Thoracic aorta (tissue), 2 donors: ENCODE measurements at regions not wholly inside any gene's neighbourhood (a gene's known extent, or its start where the extent isn't known, plus 50 kb on each side); places are given as distances from the start of the nearest gene placed in this dataset.

Experiments used
- ATAC-seq: fragments of 150-250 bp; one replicate; pipeline ENCODE4 v1.8.0; 2017; ENCODE audit warnings: low read depth; ENCODE audit not compliant: insufficient number of reproducible peaks, low FRiP score
- DNase-seq: peaks from one replicate; pipeline ENCODE4 v3.0.0-alpha.2; 2020; ENCODE audit warnings: low spot score
- H3K27ac ChIP-seq, 2 donors: fragments of 200-600 bp; sonication (generic); 1 replicate in 1 of 2; 2 replicates in 1 of 2; pipeline ENCODE4 v1.5.1; 2016; ENCODE audit warnings: mild to moderate bottlenecking in 2 of 2, moderate library complexity in 2 of 2
- H3K27me3 ChIP-seq: fragments of 200-600 bp; sonication (generic); replicated peaks from 2 replicates; pipeline ENCODE4 v1.6.0; 2016; ENCODE audit warnings: mild to moderate bottlenecking; ENCODE audit not compliant: insufficient read depth
- H3K36me3 ChIP-seq: fragments of 200-600 bp; sonication (generic); one replicate; pipeline ENCODE4 v1.5.1; 2016
- H3K4me1 ChIP-seq, 2 donors: fragments of 200-600 bp; sonication (generic); 1 replicate in 1 of 2; 2 replicates in 1 of 2; pipeline versions ENCODE4 v1.5.1 to v1.6.0; 2016; ENCODE audit warnings: low read depth in 2 of 2, mild to moderate bottlenecking in 1 of 2; ENCODE audit not compliant: control insufficient read depth in 1 of 2
- H3K4me3 ChIP-seq: fragments of 200-600 bp; sonication (generic); 2 replicates; pipeline ENCODE4 v1.5.1; 2016; ENCODE audit warnings: mild to moderate bottlenecking
- H3K9me3 ChIP-seq: fragments of 200-600 bp; sonication (generic); 2 replicates; pipeline ENCODE4 v1.5.1; 2016
- CTCF ChIP-seq: fragments of 200-600 bp; sonication (generic); IDR thresholded peaks from one replicate; pipeline ENCODE4 v1.5.1; 2019; ENCODE audit warnings: antibody characterized with exemption

GRCh38 chr1:30318864-30319718, 404.3 kb downstream of the MATN1 start:
- no peak overlapping the region for H3K27ac ChIP-seq
- no peaks in the 10 kb centered on the region for H3K9me3 ChIP-seq
- no peak overlapping the region for H3K4me3 ChIP-seq
- no peaks in the 10 kb centered on the region for H3K4me1 ChIP-seq
- TF ChIP-seq CTCF: no peak
- no peak for ATAC-seq
- H3K27me3 ChIP-seq: no peaks in the 10 kb centered on the region
- no peaks in the 10 kb centered on the region for H3K36me3 ChIP-seq
- no peak for DNase-seq

- H3K27ac ChIP-seq: no peak overlapping the region
- TF ChIP-seq CTCF: no peak
- H3K4me1 ChIP-seq: no peaks in the 10 kb centered on the region
- no peaks in the 10 kb centered on the region for H3K27me3 ChIP-seq
- no peaks in the 10 kb centered on the region for H3K36me3 ChIP-seq
- H3K4me3 ChIP-seq: no peak overlapping the region
- no peak for ATAC-seq
- no peak for DNase-seq
- H3K9me3 ChIP-seq: no peaks in the 10 kb centered on the region
Measured at GRCh38 chr1:30318413-30318812, 405.0 kb downstream of the MATN1 start.

GRCh38 chr1:30317921-30318320, 405.5 kb downstream of the MATN1 start:
- no peak for TF ChIP-seq CTCF
- no peaks in the 10 kb centered on the region for H3K36me3 ChIP-seq
- H3K27me3 ChIP-seq: no peaks in the 10 kb centered on the region
- H3K4me1 ChIP-seq: no peaks in the 10 kb centered on the region
- DNase-seq: no peak
- no peak overlapping the region for H3K4me3 ChIP-seq
- H3K27ac ChIP-seq: no peak overlapping the region
- no peak for ATAC-seq
- H3K9me3 ChIP-seq: no peaks in the 10 kb centered on the region

GRCh38 chr1:30316056-30316455, 407.3 kb downstream of the MATN1 start:
- Histone ChIP-seq H3K36me3 (no peaks in the 10 kb centered on the region), H3K27ac (no peak overlapping the region), H3K27me3 (no peaks in the 10 kb centered on the region), H3K9me3 (no peaks in the 10 kb centered on the region), H3K4me3 (no peak overlapping the region), H3K4me1 (no peaks in the 10 kb centered on the region)
- DNase-seq (no peak), ATAC-seq (no peak)
- no peak for TF ChIP-seq CTCF

- no peak for DNase-seq
- H3K27me3 ChIP-seq: no peaks in the 10 kb centered on the region
Measured at GRCh38 chr1:30315185-30315960, 408.0 kb downstream of the MATN1 start.

More at GRCh38 chr1:30315185-30315960, 408.0 kb downstream of the MATN1 start:
- no peak overlapping the region for H3K4me3 ChIP-seq
- H3K9me3 ChIP-seq: no peaks in the 10 kb centered on the region
- H3K36me3 ChIP-seq: no peaks in the 10 kb centered on the region
- no peak for ATAC-seq
- no peaks in the 10 kb centered on the region for H3K4me1 ChIP-seq
- TF ChIP-seq CTCF: no peak
- no peak overlapping the region for H3K27ac ChIP-seq
